Kidney (tissue), 13 donors: ENCODE measurements at regions not wholly inside any gene's neighbourhood (a gene's known extent, or its start where the extent isn't known, plus 50 kb on each side); places are given as distances from the start of the nearest gene placed in this dataset.

ENCODE experiments used
- DNase-seq, 5 donors: peaks; one replicate each; pipeline ENCODE4 v3.0.0-alpha.2; 2013 to 2020
- FAIRE-seq: peaks from 2 replicates; lab custom pipeline; 2012; peaks lifted over from hg19 to GRCh38; lab: Jason Lieb, UNC
- H3K27ac ChIP-seq, 2 donors: one replicate each; pipeline ENCODE4 v1.7.0; 2013; ENCODE audit warnings: low read depth in 2 of 2, low read length in 2 of 2, inconsistent platforms in 1 of 2
- H3K27me3 ChIP-seq: one replicate; pipeline ENCODE4 v1.7.1; 2013; ENCODE audit warnings: low read length, inconsistent platforms; ENCODE audit not compliant: control insufficient read depth, insufficient read depth
- H3K36me3 ChIP-seq, 3 donors: one replicate each; pipeline versions ENCODE4 v1.7.0 to v1.7.1; 2013; ENCODE audit warnings: low read length in 3 of 3, control low read depth in 1 of 3, inconsistent platforms in 1 of 3; ENCODE audit not compliant: insufficient read depth in 3 of 3, control insufficient read depth in 2 of 3
- H3K4me1 ChIP-seq, 3 donors: one replicate each; pipeline versions ENCODE4 v1.7.0 to v1.7.1; 2013; ENCODE audit warnings: low read length in 3 of 3, inconsistent platforms in 1 of 3, low read depth in 1 of 3; ENCODE audit not compliant: control insufficient read depth in 2 of 3, insufficient read depth in 2 of 3
- H3K4me3 ChIP-seq, 3 donors: one replicate each; pipeline versions ENCODE4 v1.7.0 to v1.8.1; 2013; ENCODE audit warnings: low read length in 3 of 3, control low read depth in 1 of 3, inconsistent platforms in 1 of 3
- H3K9ac ChIP-seq, 3 donors: one replicate each; pipeline versions ENCODE4 v1.7.0 to v1.7.1; 2013; ENCODE audit warnings: low read length in 3 of 3, control low read depth in 1 of 3, inconsistent platforms in 1 of 3
- H3K9me3 ChIP-seq, 3 donors: one replicate each; pipeline versions ENCODE4 v1.7.0 to v1.7.1; 2013; ENCODE audit warnings: low read length in 3 of 3, control low read depth in 1 of 3, inconsistent platforms in 1 of 3; ENCODE audit not compliant: control insufficient read depth in 2 of 3, insufficient read depth in 1 of 3
- intact Hi-C: fragments of 100-400 bp; cut with DNase I; formaldehyde crosslinking; loops from one replicate; pipeline ENCODE4 v1.11.1; 2022
- TF ChIP-seq, protein P1 (sequence below): IDR thresholded peaks from 3 replicates; pipeline ENCODE4 v1.5.1; 2012; ENCODE audit warnings: mild to moderate bottlenecking, moderate library complexity, borderline replicate concordance; ENCODE audit not compliant: insufficient read depth; ENCODE audit errors: extremely low read depth
- donor health status: control.
- donor health status: control.
- donor health status: control.
- donor health status: control.
- donor health status: control.
- donor health status: DM: yes; HTN: yes; CAD: no.
- donor health status: Normal renal cell carcinoma (clear cell type).

DNA sequence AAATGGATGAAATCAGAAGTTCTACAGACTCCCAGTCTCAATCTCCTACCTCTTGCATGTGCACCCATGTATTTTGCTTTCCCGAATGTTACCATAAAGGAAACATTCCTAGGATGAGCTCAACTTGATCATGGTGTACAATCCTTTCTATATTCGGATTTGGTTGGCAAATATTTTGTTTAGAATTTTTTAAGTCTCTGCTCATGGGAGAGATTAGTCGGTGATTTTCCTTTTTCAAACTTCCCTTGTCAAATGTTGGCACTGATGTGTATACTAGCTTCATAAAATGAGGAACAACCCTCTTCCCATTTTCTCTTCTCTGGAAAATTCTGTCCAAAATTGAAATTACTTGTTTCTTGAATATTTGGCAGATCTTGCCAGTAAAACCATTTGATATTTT is 317.6 kb upstream of the RASGRP1 start:
- H3K27ac ChIP-seq, result no peak overlapping the region
- H3K27me3 ChIP-seq, result no peaks in the 10 kb centered on the region
- FAIRE-seq, result no peak
- TF ChIP-seq, protein P1, sequence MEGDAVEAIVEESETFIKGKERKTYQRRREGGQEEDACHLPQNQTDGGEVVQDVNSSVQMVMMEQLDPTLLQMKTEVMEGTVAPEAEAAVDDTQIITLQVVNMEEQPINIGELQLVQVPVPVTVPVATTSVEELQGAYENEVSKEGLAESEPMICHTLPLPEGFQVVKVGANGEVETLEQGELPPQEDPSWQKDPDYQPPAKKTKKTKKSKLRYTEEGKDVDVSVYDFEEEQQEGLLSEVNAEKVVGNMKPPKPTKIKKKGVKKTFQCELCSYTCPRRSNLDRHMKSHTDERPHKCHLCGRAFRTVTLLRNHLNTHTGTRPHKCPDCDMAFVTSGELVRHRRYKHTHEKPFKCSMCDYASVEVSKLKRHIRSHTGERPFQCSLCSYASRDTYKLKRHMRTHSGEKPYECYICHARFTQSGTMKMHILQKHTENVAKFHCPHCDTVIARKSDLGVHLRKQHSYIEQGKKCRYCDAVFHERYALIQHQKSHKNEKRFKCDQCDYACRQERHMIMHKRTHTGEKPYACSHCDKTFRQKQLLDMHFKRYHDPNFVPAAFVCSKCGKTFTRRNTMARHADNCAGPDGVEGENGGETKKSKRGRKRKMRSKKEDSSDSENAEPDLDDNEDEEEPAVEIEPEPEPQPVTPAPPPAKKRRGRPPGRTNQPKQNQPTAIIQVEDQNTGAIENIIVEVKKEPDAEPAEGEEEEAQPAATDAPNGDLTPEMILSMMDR, result no peak
- H3K9me3 ChIP-seq, result no peaks in the 10 kb centered on the region
- intact Hi-C loops, result no loop called here
- no peaks in the 10 kb centered on the region for H3K36me3 ChIP-seq
- DNase-seq, result no peak
- no peak overlapping the region for H3K9ac ChIP-seq
- H3K4me3 ChIP-seq, result no peak overlapping the region
- peaks cover 0 to 8% (median 5%) of the 10 kb centered on the region in 3 donors for H3K4me1 ChIP-seq

GRCh38 chr15:38883987-38884386 is 319.4 kb upstream of the RASGRP1 start:
- intact Hi-C loops, result no loop called here
- no peak for FAIRE-seq
- H3K9ac ChIP-seq, result no peak overlapping the region

GRCh38 chr15:38885001-38885400 is 320.4 kb upstream of the RASGRP1 start:
- H3K9me3 ChIP-seq, result no peaks in the 10 kb centered on the region
- TF ChIP-seq, protein P1, result no peak
- peaks cover 0 to 5% (median 0%) of the 10 kb centered on the region in 3 donors for H3K4me1 ChIP-seq
- DNase-seq (no peak), FAIRE-seq (no peak)
- H3K36me3 ChIP-seq, result no peaks in the 10 kb centered on the region
- intact Hi-C loops, result no loop called here
- no peak overlapping the region for H3K27ac ChIP-seq
- no peak overlapping the region for H3K4me3 ChIP-seq
- H3K27me3 ChIP-seq, result no peaks in the 10 kb centered on the region
- H3K9ac ChIP-seq, result no peak overlapping the region

More at GRCh38 chr15:38883987-38884386, 319.4 kb upstream of the RASGRP1 start:
- Histone ChIP-seq H3K27ac (no peak overlapping the region), H3K36me3 (no peaks in the 10 kb centered on the region), H3K4me3 (no peak overlapping the region), H3K27me3 (no peaks in the 10 kb centered on the region), H3K9me3 (no peaks in the 10 kb centered on the region), H3K4me1 (peaks cover 0 to 5% (median 2%) of the 10 kb centered on the region in 3 donors)
- TF ChIP-seq, protein P1, result no peak
- DNase-seq, result no peak

GRCh38 chr15:38885471-38885952 is 320.9 kb upstream of the RASGRP1 start:
- FAIRE-seq, result no peak
- DNase-seq, result peak in 1 of 5 donors; percentile 12
- no peaks in the 10 kb centered on the region for H3K9me3 ChIP-seq
- H3K36me3 ChIP-seq, result no peaks in the 10 kb centered on the region
- TF ChIP-seq, protein P1, result no peak
- H3K27me3 ChIP-seq, result no peaks in the 10 kb centered on the region
- H3K4me1 ChIP-seq, result peaks cover 0 to 5% (median 0%) of the 10 kb centered on the region in 3 donors
- H3K4me3 ChIP-seq, result no peak overlapping the region
- no peak overlapping the region for H3K27ac ChIP-seq
- intact Hi-C loops, result no loop called here
- H3K9ac ChIP-seq, result no peak overlapping the region
